Activated CD8-positive, alpha-beta memory T cell treated with anti-CD3 and anti-CD28 coated beads for 24 hours (primary cell): ENCODE measurements at regions not wholly inside any gene's neighbourhood (a gene's known extent, or its start where the extent isn't known, plus 50 kb on each side); places are given as distances from the start of the nearest gene placed in this dataset.
"Not testable (repeated sequence)": the region's sequence is repeated elsewhere in the genome, so short reads cannot be mapped to it uniquely, and the experiment has no call there.

Experiments used
- DNase-seq: peaks from one replicate; pipeline ENCODE4 v3.0.0-alpha.2; 2020

- DNase-seq = not testable (repeated sequence)
Measured at GRCh38 chr20:29566901-29567635, 1690.4 kb upstream of the DEFB115 start.

- not testable (repeated sequence) for DNase-seq
Measured at GRCh38 chr20:29567671-29568070, 1689.8 kb upstream of the DEFB115 start.

- DNase-seq = not testable (repeated sequence)
Measured at GRCh38 chr20:29570126-29570525, 1687.3 kb upstream of the DEFB115 start.

DNA sequence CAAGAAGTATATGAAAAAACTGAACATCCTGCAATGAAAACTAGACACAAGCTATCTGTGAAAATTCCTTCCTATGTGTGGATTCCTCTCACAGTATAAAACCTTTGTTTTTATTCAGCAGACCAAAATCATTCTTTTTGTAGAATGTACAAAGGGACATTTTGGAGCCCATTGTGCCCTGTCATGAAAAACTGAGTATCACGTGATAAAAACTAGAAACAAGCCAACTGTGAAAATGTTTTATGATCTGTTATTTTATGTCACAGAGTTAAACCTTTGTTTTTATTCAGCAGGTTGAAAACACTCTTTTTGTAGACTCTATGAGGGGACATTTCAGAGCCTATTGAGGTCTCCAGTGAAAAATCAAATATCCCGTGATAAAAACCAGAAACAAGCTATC, 1667.9 kb upstream of the DEFB115 start:
- DNase-seq = not testable (repeated sequence)

GRCh38 chr20:29604163-29604562, 1653.3 kb upstream of the DEFB115 start:
- not testable (repeated sequence) for DNase-seq

GRCh38 chr20:29606171-29606570, 1651.3 kb upstream of the DEFB115 start:
- DNase-seq = not testable (repeated sequence)

- DNase-seq = not testable (repeated sequence)
Measured at GRCh38 chr20:29629395-29629794, 1628.1 kb upstream of the DEFB115 start.
